Chondrocyte (in vitro differentiated cells): ENCODE measurements at regions not wholly inside any gene's neighbourhood (a gene's known extent, or its start where the extent isn't known, plus 50 kb on each side); places are given as distances from the start of the nearest gene placed in this dataset.

Source experiments
- DNase-seq: peaks from one replicate; pipeline ENCODE4 v3.0.0; 2021; ENCODE audit warnings: mixed read lengths, low spot score
- H3K27ac Mint-ChIP-seq: one replicate; pipeline ENCODE4 v1.8.0; 2021; ENCODE audit warnings: mild to moderate bottlenecking, moderate library complexity, mixed read lengths; ENCODE audit not compliant: unreplicated experiment
- H3K27me3 Mint-ChIP-seq: 2 replicates; pipeline ENCODE4 v1.8.0; 2021; ENCODE audit warnings: low read depth, mixed read lengths
- H3K36me3 Mint-ChIP-seq: 2 replicates; pipeline ENCODE4 v1.8.0; 2021; ENCODE audit warnings: low read depth, mixed read lengths
- H3K4me1 Mint-ChIP-seq: 2 replicates; pipeline ENCODE4 v1.8.0; 2021; ENCODE audit warnings: low read depth, mild to moderate bottlenecking, mixed read lengths
- H3K4me3 Mint-ChIP-seq: one replicate; pipeline ENCODE4 v1.8.0; 2021; ENCODE audit warnings: mild to moderate bottlenecking, moderate library complexity, mixed read lengths; ENCODE audit not compliant: unreplicated experiment
- H3K9me3 Mint-ChIP-seq: 2 replicates; pipeline ENCODE4 v1.8.0; 2021; ENCODE audit warnings: low read depth, mixed read lengths
- TF ChIP-seq, protein P1 (sequence below): fragments of 200-600 bp; sonication (generic); IDR thresholded peaks from 2 replicates; pipeline ENCODE4 v1.5.0; 2021; ENCODE audit warnings: antibody characterized with exemption, mild to moderate bottlenecking, moderate library complexity

DNA sequence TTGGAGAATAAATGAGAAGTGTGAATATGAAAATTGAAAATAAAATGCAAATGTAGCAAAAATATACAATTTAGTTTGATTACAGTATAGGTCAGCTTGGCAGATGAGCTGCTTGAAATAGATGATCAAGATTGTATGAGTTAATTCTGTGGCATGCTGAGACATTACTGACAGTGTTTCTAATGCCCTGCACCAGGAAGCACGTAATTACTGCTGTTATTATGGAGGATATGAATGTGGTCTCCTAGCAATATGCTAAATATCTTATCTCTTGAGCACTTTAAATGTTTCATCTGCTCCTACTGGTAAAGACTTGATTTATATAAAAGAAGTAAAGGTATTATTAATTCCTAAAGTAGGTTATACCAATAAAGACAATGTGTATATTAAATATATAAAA lies 1015.5 kb downstream of the PLOD2 start:
- Mint-ChIP-seq H3K4me1 (no peaks in the 10 kb centered on the region), H3K36me3 (no peaks in the 10 kb centered on the region), H3K9me3 (peaks cover 3% of the 10 kb centered on the region), H3K4me3 (no peak overlapping the region), H3K27ac (no peak overlapping the region), H3K27me3 (no peaks in the 10 kb centered on the region)
- TF ChIP-seq, protein P1, sequence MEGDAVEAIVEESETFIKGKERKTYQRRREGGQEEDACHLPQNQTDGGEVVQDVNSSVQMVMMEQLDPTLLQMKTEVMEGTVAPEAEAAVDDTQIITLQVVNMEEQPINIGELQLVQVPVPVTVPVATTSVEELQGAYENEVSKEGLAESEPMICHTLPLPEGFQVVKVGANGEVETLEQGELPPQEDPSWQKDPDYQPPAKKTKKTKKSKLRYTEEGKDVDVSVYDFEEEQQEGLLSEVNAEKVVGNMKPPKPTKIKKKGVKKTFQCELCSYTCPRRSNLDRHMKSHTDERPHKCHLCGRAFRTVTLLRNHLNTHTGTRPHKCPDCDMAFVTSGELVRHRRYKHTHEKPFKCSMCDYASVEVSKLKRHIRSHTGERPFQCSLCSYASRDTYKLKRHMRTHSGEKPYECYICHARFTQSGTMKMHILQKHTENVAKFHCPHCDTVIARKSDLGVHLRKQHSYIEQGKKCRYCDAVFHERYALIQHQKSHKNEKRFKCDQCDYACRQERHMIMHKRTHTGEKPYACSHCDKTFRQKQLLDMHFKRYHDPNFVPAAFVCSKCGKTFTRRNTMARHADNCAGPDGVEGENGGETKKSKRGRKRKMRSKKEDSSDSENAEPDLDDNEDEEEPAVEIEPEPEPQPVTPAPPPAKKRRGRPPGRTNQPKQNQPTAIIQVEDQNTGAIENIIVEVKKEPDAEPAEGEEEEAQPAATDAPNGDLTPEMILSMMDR, result no peak
- DNase-seq, result no peak

DNA sequence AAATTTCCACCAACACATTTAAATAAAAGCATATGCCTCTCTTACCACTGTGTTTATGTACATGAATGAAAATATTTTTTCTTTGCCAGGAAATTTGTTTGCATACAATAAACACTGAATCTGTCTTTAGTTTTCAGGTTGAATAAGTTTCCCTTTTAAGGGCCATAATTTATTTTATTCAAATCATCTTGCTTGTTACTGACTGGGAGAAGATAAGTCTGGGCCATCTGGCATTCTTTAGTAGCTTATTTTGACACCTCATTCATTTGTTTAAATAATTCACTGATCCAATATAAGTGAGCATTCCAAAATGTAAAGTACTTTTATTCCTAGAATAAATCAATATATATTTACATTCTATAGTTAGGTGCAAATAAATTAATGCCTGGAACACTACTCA lies 1001.3 kb downstream of the PLOD2 start:
- no peak for DNase-seq
- Mint-ChIP-seq H3K9me3 (peaks cover 3% of the 10 kb centered on the region), H3K36me3 (no peaks in the 10 kb centered on the region), H3K27ac (no peak overlapping the region), H3K4me1 (no peaks in the 10 kb centered on the region), H3K4me3 (no peak overlapping the region), H3K27me3 (peaks cover 2% of the 10 kb centered on the region)
- TF ChIP-seq, protein P1, result no peak

DNA sequence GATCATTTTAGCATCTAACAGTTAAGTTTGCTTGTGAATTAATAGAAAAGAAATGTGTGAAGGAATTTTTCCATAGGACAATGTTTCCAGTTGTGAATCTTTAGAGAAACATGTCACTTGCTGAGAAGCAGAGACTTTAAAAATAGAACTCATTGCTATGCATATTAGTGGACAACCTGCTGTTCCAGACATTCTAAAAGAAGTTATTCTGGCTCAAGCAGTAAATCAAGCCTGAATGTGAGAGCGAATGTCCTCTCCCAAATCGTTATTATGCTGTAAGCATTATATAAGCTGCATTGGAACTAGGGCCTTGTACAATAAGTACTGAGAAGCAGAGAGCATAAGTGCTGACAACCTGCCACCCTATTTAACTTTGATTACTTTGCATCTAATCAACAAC lies 990.9 kb downstream of the PLOD2 start:
- TF ChIP-seq, protein P1, result no peak
- no peaks in the 10 kb centered on the region for H3K9me3 Mint-ChIP-seq
- H3K27me3 Mint-ChIP-seq, result no peaks in the 10 kb centered on the region
- no peaks in the 10 kb centered on the region for H3K36me3 Mint-ChIP-seq
- DNase-seq, result no peak
- peaks cover 12% of the 10 kb centered on the region for H3K4me1 Mint-ChIP-seq
- H3K4me3 Mint-ChIP-seq, result no peak overlapping the region
- no peak overlapping the region for H3K27ac Mint-ChIP-seq

DNA sequence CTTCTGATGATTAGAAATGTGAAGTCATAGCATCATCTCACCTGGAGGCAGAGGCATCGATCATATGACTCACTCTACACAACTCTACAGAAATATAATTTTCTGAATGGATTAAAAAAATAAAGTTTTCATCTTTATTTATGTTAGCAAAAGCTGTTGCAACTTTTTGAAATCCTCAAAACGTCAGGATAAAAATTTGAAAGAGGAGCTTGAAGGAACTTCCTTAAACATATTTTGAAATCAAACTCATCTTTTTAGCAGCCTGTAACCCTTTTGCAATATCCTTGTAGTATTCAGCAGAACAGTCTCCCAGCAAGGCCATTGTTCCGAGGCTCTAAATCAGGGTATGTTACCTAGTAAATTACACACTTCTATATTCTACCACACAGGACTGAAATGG lies 985.4 kb downstream of the PLOD2 start:
- no peak for DNase-seq
- H3K27me3 Mint-ChIP-seq, result no peaks in the 10 kb centered on the region
- H3K4me3 Mint-ChIP-seq, result no peak overlapping the region
- peaks cover 12% of the 10 kb centered on the region for H3K4me1 Mint-ChIP-seq
- no peaks in the 10 kb centered on the region for H3K36me3 Mint-ChIP-seq
- H3K27ac Mint-ChIP-seq, result peak overlapping the region; percentile 75
- H3K9me3 Mint-ChIP-seq, result no peaks in the 10 kb centered on the region
- TF ChIP-seq, protein P1, result no peak

DNA sequence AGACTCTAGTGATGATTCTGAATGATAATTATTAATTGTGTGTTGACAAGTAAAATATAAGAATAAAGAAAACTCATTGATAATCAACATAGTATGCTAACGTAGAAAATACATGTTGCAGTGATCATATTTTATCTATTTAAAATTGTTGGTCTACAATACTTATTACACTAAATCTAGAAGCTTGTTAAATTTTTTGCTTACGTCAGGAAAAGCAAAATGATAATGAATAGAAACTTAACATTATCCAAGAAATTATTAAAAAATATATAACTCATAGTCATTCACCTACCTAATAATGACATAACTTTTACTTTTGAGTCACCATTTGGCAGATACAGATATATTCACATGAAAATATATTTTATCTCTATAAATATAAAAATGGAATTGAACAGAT lies 984.1 kb downstream of the PLOD2 start:
- no peaks in the 10 kb centered on the region for H3K9me3 Mint-ChIP-seq
- no peak overlapping the region for H3K27ac Mint-ChIP-seq
- no peak for DNase-seq
- TF ChIP-seq, protein P1, result no peak
- H3K27me3 Mint-ChIP-seq, result no peaks in the 10 kb centered on the region
- H3K36me3 Mint-ChIP-seq, result no peaks in the 10 kb centered on the region
- peaks cover 12% of the 10 kb centered on the region for H3K4me1 Mint-ChIP-seq
- no peak overlapping the region for H3K4me3 Mint-ChIP-seq
